H1 (cell line): ENCODE measurements at regions not wholly inside any gene's neighbourhood (a gene's known extent, or its start where the extent isn't known, plus 50 kb on each side); places are given as distances from the start of the nearest gene placed in this dataset.

Experiments used
- CTCF ChIA-PET: fragments of 300-600 bp; sonication (Branson Sonifier 250); formaldehyde crosslinking; loops from one replicate; lab custom pipeline; 2021; ENCODE audit not compliant: partially characterized antibody; lab: Charles Lee
- POLR2A ChIA-PET: fragments of 300-600 bp; sonication (Branson Sonifier 250); formaldehyde crosslinking; loops from one replicate; lab custom pipeline; 2021; ENCODE audit warnings: inconsistent platforms; ENCODE audit not compliant: partially characterized antibody; lab: Charles Lee
- DNase-seq, 2 experiments: peaks; one replicate each; pipeline versions ENCODE4 v3.0.0 to v3.0.0-alpha.2; 2010 to 2022; ENCODE audit warnings: low spot score in 2 of 2, low read depth in 1 of 2, mixed read lengths in 1 of 2
- FAIRE-seq: peaks from 2 replicates; lab custom pipeline; 2011; peaks lifted over from hg19 to GRCh38; lab: Jason Lieb, UNC
- H2AFZ ChIP-seq: 2 replicates; pipeline ENCODE4 v1.8.1; 2012; ENCODE audit warnings: low read length, inconsistent platforms
- H2AK5ac ChIP-seq: 2 replicates; pipeline ENCODE4 v1.6.1; 2013; ENCODE audit warnings: low read depth, low read length
- H2BK120ac ChIP-seq: replicated peaks from 2 replicates; pipeline ENCODE3; 2013; ENCODE audit warnings: low read depth, low read length, inconsistent platforms
- H2BK12ac ChIP-seq: 2 replicates; pipeline ENCODE4 v1.6.1; 2013; ENCODE audit warnings: low read depth, low read length
- H2BK15ac ChIP-seq: 2 replicates; pipeline ENCODE4 v1.6.1; 2013; ENCODE audit warnings: low read length
- H2BK20ac ChIP-seq: 2 replicates; pipeline ENCODE4 v1.6.1; 2013; ENCODE audit warnings: low read length
- H2BK5ac ChIP-seq: 2 replicates; pipeline ENCODE4 v1.6.1; 2013; ENCODE audit warnings: low read depth, low read length
- H3K14ac ChIP-seq: 2 replicates; pipeline ENCODE4 v1.6.1; 2013; ENCODE audit warnings: inconsistent platforms; ENCODE audit not compliant: insufficient read length
- H3K18ac ChIP-seq: 2 replicates; pipeline ENCODE4 v1.6.1; 2013; ENCODE audit warnings: low read length; ENCODE audit errors: extremely low read depth
- H3K23ac ChIP-seq: 2 replicates; pipeline ENCODE4 v1.6.1; 2013; ENCODE audit warnings: inconsistent platforms; ENCODE audit not compliant: insufficient read length
- H3K23me2 ChIP-seq: 2 replicates; pipeline ENCODE4 v1.6.1; 2013; ENCODE audit warnings: low read depth, low read length
- H3K27ac ChIP-seq: 2 replicates; pipeline ENCODE4 v1.6.1; 2011; ENCODE audit warnings: low read depth, low read length, inconsistent platforms
- H3K27me3 ChIP-seq, 4 experiments: replicated peaks in 1 of 4; 1 replicate in 1 of 4; 2 replicates in 3 of 4; pipeline versions ENCODE4 v1.6.1 to v1.8.1; 2011 to 2013; ENCODE audit warnings: low read length in 3 of 4, mild to moderate bottlenecking in 3 of 4, inconsistent platforms in 2 of 4, mixed read lengths in 2 of 4, moderate library complexity in 1 of 4; ENCODE audit not compliant: control insufficient read depth in 3 of 4, insufficient read depth in 3 of 4; ENCODE audit errors: extremely low read depth in 1 of 4
- H3K36me3 ChIP-seq, 4 experiments: 2 replicates each; pipeline versions ENCODE4 v1.6.1 to v1.8.1; 2011 to 2013; ENCODE audit warnings: mild to moderate bottlenecking in 4 of 4, low read length in 3 of 4, moderate library complexity in 2 of 4, control low read depth in 1 of 4, inconsistent platforms in 1 of 4; ENCODE audit not compliant: insufficient read depth in 4 of 4, control insufficient read depth in 2 of 4
- H3K4ac ChIP-seq: replicated peaks from 2 replicates; pipeline ENCODE3; 2013; ENCODE audit warnings: low read length, low read depth, mixed read lengths, inconsistent platforms; ENCODE audit not compliant: insufficient read length
- H3K4me1 ChIP-seq, 4 experiments: replicated peaks in 1 of 4; 1 replicate in 1 of 4; 2 replicates in 3 of 4; pipeline versions ENCODE4 v1.6.1 to v1.8.1; 2011 to 2013; ENCODE audit warnings: low read length in 3 of 4, inconsistent platforms in 2 of 4, mixed read lengths in 1 of 4; ENCODE audit not compliant: insufficient read depth in 4 of 4, control insufficient read depth in 3 of 4
- H3K4me2 ChIP-seq, 2 experiments: 2 replicates each; pipeline versions ENCODE4 v1.6.1 to v1.8.1; 2011 to 2013; ENCODE audit warnings: low read depth in 2 of 2, low read length in 2 of 2, control low read depth in 1 of 2, inconsistent platforms in 1 of 2, mild to moderate bottlenecking in 1 of 2; ENCODE audit not compliant: insufficient read depth in 1 of 2
- H3K4me3 ChIP-seq, 4 experiments: fragments of 200-600, 300-600 bp in 1 of 4; sonication (generic), shearing (Covaris generic), sonication (Bioruptor Twin) in 1 of 4; 2 replicates each; pipeline versions ENCODE4 v1.5.1 to v1.8.1; 2011 to 2016; ENCODE audit warnings: low read length in 4 of 4, low read depth in 3 of 4, control low read depth in 2 of 4, inconsistent platforms in 2 of 4, mild to moderate bottlenecking in 2 of 4, mixed read lengths in 1 of 4, moderate library complexity in 1 of 4; ENCODE audit not compliant: insufficient read depth in 2 of 4; ENCODE audit errors: extremely low read depth in 1 of 4
- H3K56ac ChIP-seq: replicated peaks from 2 replicates; pipeline ENCODE3; 2013; ENCODE audit warnings: low read depth, mild to moderate bottlenecking, mixed read lengths, low read length, inconsistent platforms; ENCODE audit not compliant: insufficient read length
- H3K79me1 ChIP-seq: 2 replicates; pipeline ENCODE4 v1.6.1; 2013; ENCODE audit warnings: low read depth, low read length, control low read depth
- H3K79me2 ChIP-seq, 2 experiments: 2 replicates each; pipeline versions ENCODE4 v1.6.1 to v1.8.1; 2012 to 2013; ENCODE audit warnings: low read length in 2 of 2, mild to moderate bottlenecking in 2 of 2, inconsistent platforms in 1 of 2; ENCODE audit not compliant: insufficient read depth in 2 of 2, control insufficient read depth in 1 of 2
- H3K9ac ChIP-seq, 4 experiments: replicated peaks in 1 of 4; 1 replicate in 1 of 4; 2 replicates in 3 of 4; pipeline versions ENCODE4 v1.6.1 to v1.8.1; 2011 to 2013; ENCODE audit warnings: low read depth in 3 of 4, low read length in 3 of 4, control low read depth in 2 of 4, mild to moderate bottlenecking in 2 of 4, moderate library complexity in 2 of 4, inconsistent platforms in 1 of 4; ENCODE audit errors: extremely low read depth in 1 of 4
- H3K9me3 ChIP-seq, 2 experiments: 2 replicates each; pipeline versions ENCODE4 v1.6.1 to v1.8.1; 2012 to 2013; ENCODE audit warnings: mild to moderate bottlenecking in 2 of 2, moderate library complexity in 2 of 2, control low read depth in 1 of 2, inconsistent platforms in 1 of 2, low read depth in 1 of 2, low read length in 1 of 2, mixed read lengths in 1 of 2; ENCODE audit not compliant: insufficient read depth in 2 of 2
- H4K20me1 ChIP-seq, 2 experiments: replicated peaks in 1 of 2; 2 replicates each; pipeline versions ENCODE3 to v1.8.1; 2011 to 2013; ENCODE audit warnings: inconsistent platforms in 2 of 2, low read length in 2 of 2, mild to moderate bottlenecking in 1 of 2; ENCODE audit not compliant: insufficient read depth in 2 of 2, control insufficient read depth in 1 of 2
- H4K5ac ChIP-seq: 2 replicates; pipeline ENCODE4 v1.6.1; 2013; ENCODE audit warnings: low read length, low read depth, mixed read lengths, inconsistent platforms; ENCODE audit not compliant: insufficient read length
- H4K8ac ChIP-seq: 2 replicates; pipeline ENCODE4 v1.8.0; 2013; ENCODE audit warnings: mild to moderate bottlenecking, moderate library complexity, low read length, inconsistent platforms; ENCODE audit not compliant: insufficient read depth; ENCODE audit errors: extremely low read depth
- H4K91ac ChIP-seq: replicated peaks from 2 replicates; pipeline ENCODE3; 2013; ENCODE audit warnings: low read length, mixed read lengths, inconsistent platforms; ENCODE audit not compliant: insufficient read length
- JUN ChIP-seq: IDR thresholded peaks from 2 replicates; pipeline ENCODE4 v1.6.1; 2011; ENCODE audit warnings: low read depth, mild to moderate bottlenecking, improper control_type of control experiment, low read length
- WGBS, 2 experiments: shearing (Covaris generic) in 1 of 2; methylation state at CpG; one replicate each; pipeline versions ENCODE4 v1.1.6 to v1.1.7; 2013 to 2015; ENCODE audit warnings: low lambda C conversion rate in 2 of 2, mixed read lengths in 2 of 2, inconsistent platforms in 1 of 2, low coverage in 1 of 2, missing lambda C conversion rate in 1 of 2; ENCODE audit not compliant: insufficient replicate concordance in 2 of 2, insufficient coverage in 1 of 2, insufficient read length in 1 of 2; ENCODE audit errors: extremely low coverage in 1 of 2, missing lambda C conversion rate in 1 of 2; 5-methylcytosine and 5-hydroxymethylcytosine counted together

DNA sequence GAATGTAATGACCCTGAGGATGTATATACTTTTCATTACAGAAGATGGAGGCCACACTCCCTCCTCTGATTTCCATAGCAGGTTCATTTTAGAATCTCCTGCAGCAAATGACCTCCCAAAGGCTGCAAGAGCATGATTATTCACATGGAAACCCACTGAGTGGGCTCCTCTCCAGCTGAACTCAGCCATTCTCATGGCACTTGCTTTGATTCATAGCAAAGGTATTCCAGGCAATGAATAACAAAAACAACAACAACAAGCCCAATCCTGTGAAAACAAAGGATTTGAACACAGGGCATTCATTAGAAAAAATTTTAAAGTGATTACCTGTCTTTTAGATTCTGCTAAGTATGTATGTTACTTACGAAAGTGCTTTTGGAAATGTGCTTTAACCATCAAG is 894.0 kb upstream of the FRG1 start:
- H2BK12ac ChIP-seq: 0 out of 2 replicates have a peak overlapping the region, but pooled peaks have one; percentile 28
- peak; percentile 88 for TF ChIP-seq JUN

More for the DNA sequence above, 894.0 kb upstream of the FRG1 start:
- H2BK20ac ChIP-seq: peak overlapping the region; percentile 72; the same call in 1 of the 2 replicates
- ChIA-PET POLR2A (interaction anchor here (1.4 to 2.1 kb wide), 2 partner anchors 13 to 74 kb away, joined by 4 to 8 read pairs; no protein-coding TSS in a partner anchor), CTCF (interaction anchor here (0.8 to 1.2 kb wide), 3 partner anchors 12 to 19 kb away, joined by 3 read pairs; no protein-coding TSS in a partner anchor)
- no peak overlapping the region for H3K9ac ChIP-seq
- no peak overlapping the region for H4K8ac ChIP-seq
- H2BK120ac ChIP-seq: no peak overlapping the region
- DNase-seq: peak in 1 of 2 experiments; percentile 80
- H3K79me1 ChIP-seq: no peaks in the 10 kb centered on the region
- no peak overlapping the region for H2BK15ac ChIP-seq
- WGBS, 2 experiments: 0% methylated on average over 1 of the region's 1 CpG; no CpG with 5 or more reads in 1 of the 2 experiments
- H3K36me3 ChIP-seq: no peaks in the 10 kb centered on the region
- no peak overlapping the region for H2BK5ac ChIP-seq
- H3K18ac ChIP-seq: peak overlapping the region; percentile 7
- H4K20me1 ChIP-seq: no peaks in the 10 kb centered on the region
- H4K91ac ChIP-seq: peak overlapping the region; percentile 3
- no peaks in the 10 kb centered on the region for H3K27me3 ChIP-seq
- no peaks in the 10 kb centered on the region for H3K23me2 ChIP-seq
- H2AK5ac ChIP-seq: no peak overlapping the region
- H4K5ac ChIP-seq: peak overlapping the region; percentile 96
- H3K4me1 ChIP-seq: peaks cover 0 to 23% (median 8%) of the 10 kb centered on the region in 4 experiments; a peak in 6 of 7 replicates
- H2AFZ ChIP-seq: no peak overlapping the region
- FAIRE-seq: peak; percentile 87
- peak overlapping the region; percentile 14 to 52; a peak in 2 of 4 replicates for H3K4me2 ChIP-seq
- H3K4me3 ChIP-seq: peak overlapping the region in 1 of 4 experiments; percentile 24; a peak in 1 of 8 replicates
- no peaks in the 10 kb centered on the region for H3K9me3 ChIP-seq
- H3K27ac ChIP-seq: peak overlapping the region; percentile 40; the same call in 1 of the 2 replicates
- H3K4ac ChIP-seq: no peak overlapping the region
- no peak overlapping the region for H3K56ac ChIP-seq
- H3K79me2 ChIP-seq: no peaks in the 10 kb centered on the region
- no peak overlapping the region for H3K14ac ChIP-seq
- no peak overlapping the region for H3K23ac ChIP-seq
